Uterus (tissue), 2 donors: ENCODE measurements at regions not wholly inside any gene's neighbourhood (a gene's known extent, or its start where the extent isn't known, plus 50 kb on each side); places are given as distances from the start of the nearest gene placed in this dataset.

Experiments used
- POLR2A ChIP-seq, 2 donors: fragments of 450-650 bp; IDR thresholded peaks; one replicate each; pipeline ENCODE4 v1.6.1; 2016; ENCODE audit warnings: antibody characterized with exemption in 2 of 2, mild to moderate bottlenecking in 1 of 2, moderate library complexity in 1 of 2
- TF ChIP-seq, protein P1 (sequence below), 4 experiments: fragments of 200-600 bp in 2 of 4; fragments of 450-650 bp in 2 of 4; sonication (generic) in 2 of 4; IDR thresholded peaks; one replicate each; pipeline ENCODE4 v1.5.1; 2016 to 2019; ENCODE audit warnings: antibody characterized with exemption in 4 of 4, mild to moderate bottlenecking in 2 of 4, moderate library complexity in 1 of 4

- TF ChIP-seq, protein P1, sequence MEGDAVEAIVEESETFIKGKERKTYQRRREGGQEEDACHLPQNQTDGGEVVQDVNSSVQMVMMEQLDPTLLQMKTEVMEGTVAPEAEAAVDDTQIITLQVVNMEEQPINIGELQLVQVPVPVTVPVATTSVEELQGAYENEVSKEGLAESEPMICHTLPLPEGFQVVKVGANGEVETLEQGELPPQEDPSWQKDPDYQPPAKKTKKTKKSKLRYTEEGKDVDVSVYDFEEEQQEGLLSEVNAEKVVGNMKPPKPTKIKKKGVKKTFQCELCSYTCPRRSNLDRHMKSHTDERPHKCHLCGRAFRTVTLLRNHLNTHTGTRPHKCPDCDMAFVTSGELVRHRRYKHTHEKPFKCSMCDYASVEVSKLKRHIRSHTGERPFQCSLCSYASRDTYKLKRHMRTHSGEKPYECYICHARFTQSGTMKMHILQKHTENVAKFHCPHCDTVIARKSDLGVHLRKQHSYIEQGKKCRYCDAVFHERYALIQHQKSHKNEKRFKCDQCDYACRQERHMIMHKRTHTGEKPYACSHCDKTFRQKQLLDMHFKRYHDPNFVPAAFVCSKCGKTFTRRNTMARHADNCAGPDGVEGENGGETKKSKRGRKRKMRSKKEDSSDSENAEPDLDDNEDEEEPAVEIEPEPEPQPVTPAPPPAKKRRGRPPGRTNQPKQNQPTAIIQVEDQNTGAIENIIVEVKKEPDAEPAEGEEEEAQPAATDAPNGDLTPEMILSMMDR (IDR thresholded peaks at IDR 0.05) = no peak
- TF ChIP-seq POLR2A (IDR thresholded peaks at IDR 0.05) = no peak
Observed at GRCh38 chr1:78263459-78263858, 217.7 kb downstream of the GIPC2 start.
